Heart left ventricle (tissue), 13 donors: ENCODE measurements at regions not wholly inside any gene's neighbourhood (a gene's known extent, or its start where the extent isn't known, plus 50 kb on each side); places are given as distances from the start of the nearest gene placed in this dataset.

Experiments
- POLR2A ChIP-seq, 2 donors: fragments of 450-650 bp; IDR thresholded peaks; one replicate each; pipeline ENCODE4 v1.6.1; 2017; ENCODE audit warnings: antibody characterized with exemption in 2 of 2, mild to moderate bottlenecking in 2 of 2, moderate library complexity in 2 of 2
- TF ChIP-seq, protein P1 (sequence below), 12 donors: fragments of 200-600 bp; sonication (generic) in 4 of 12; IDR thresholded peaks; one replicate each; pipeline versions ENCODE4 v1.5.0 to v1.8.0; 2018 to 2022; ENCODE audit warnings: antibody characterized with exemption in 12 of 12, mild to moderate bottlenecking in 5 of 12
- donor health status: ischemic (EF 13 %, LVEDD 7.1; RV severe dilation, severe dysfunction).
- donor health status: DM: no; HTN: yes; CAD: no.
- donor health status: DM: no; HTN: no; CAD: no.
- donor health status: ischemic (EF 25% LVEDD 6.9; RV normal size, moderate dysfunction).
- donor health status: ischemic (EF 25% LVEDD 5.7; RV mildly dilated, moderate dysfunction).
- donor health status: ischemic (EF 35%, LVEDD 5.7; RV mildly dilated, moderate dysfunction).
- donor health status: nonischemic (EF 11% LVEDD 7.7; RV severe dilation, severe dysfunction).
- donor health status: DM: yes; HTN: yes; CAD: no.
- donor health status: PGD.
- donor health status: ischemic (EF 29% LVEDD 5.4; RV normal size, mild dysfunction).
- donor health status: nonischemic (EF 23%, LVEDD 6.1; RV moderate dilation, normal function).

DNA sequence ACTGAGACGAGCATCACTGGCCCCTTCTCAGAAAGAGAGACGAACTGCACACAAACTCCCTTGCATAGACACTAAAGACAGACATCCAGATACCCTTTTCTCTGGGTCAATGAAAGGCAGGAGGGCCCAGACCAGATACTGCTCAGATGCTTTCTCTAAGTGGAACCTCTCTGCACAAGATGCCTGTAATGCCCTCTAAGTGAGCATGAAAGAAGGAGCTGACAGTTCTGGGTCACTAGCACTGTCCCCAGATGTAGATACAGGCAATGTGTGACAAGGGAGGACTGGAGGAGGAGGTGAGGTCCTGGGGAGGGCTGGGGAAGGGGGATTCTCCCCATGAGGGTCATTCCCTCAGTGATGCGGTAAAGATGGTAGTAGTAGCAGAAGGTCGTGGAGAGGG is 501.0 kb upstream of the CDH11 start:
- TF ChIP-seq, protein P1, sequence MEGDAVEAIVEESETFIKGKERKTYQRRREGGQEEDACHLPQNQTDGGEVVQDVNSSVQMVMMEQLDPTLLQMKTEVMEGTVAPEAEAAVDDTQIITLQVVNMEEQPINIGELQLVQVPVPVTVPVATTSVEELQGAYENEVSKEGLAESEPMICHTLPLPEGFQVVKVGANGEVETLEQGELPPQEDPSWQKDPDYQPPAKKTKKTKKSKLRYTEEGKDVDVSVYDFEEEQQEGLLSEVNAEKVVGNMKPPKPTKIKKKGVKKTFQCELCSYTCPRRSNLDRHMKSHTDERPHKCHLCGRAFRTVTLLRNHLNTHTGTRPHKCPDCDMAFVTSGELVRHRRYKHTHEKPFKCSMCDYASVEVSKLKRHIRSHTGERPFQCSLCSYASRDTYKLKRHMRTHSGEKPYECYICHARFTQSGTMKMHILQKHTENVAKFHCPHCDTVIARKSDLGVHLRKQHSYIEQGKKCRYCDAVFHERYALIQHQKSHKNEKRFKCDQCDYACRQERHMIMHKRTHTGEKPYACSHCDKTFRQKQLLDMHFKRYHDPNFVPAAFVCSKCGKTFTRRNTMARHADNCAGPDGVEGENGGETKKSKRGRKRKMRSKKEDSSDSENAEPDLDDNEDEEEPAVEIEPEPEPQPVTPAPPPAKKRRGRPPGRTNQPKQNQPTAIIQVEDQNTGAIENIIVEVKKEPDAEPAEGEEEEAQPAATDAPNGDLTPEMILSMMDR (IDR thresholded peaks at IDR 0.05): no peak
- no peak for TF ChIP-seq POLR2A (IDR thresholded peaks at IDR 0.05)
